OCI-LY7 (cell line): ENCODE measurements at regions not wholly inside any gene's neighbourhood (a gene's known extent, or its start where the extent isn't known, plus 50 kb on each side); places are given as distances from the start of the nearest gene placed in this dataset.

ENCODE experiments used
- BruUV-seq: library from RNA; stranded (reverse); fragments of 400-500 nt; replicated peaks from 2 replicates; lab custom pipeline; 2021; lab: Mats Ljungman, UMichigan
- CTCF ChIA-PET: fragments of 300-600 bp; sonication (Branson Sonifier 250); formaldehyde crosslinking; loops from one replicate; lab custom pipeline; 2022; ENCODE audit warnings: antibody characterized with exemption; ENCODE audit not compliant: unreplicated experiment; lab: Charles Lee
- POLR2A ChIA-PET: fragments of 300-600 bp; sonication (Branson Sonifier 250); formaldehyde crosslinking; loops from one replicate; lab custom pipeline; 2022; ENCODE audit warnings: antibody characterized with exemption; lab: Charles Lee
- DNase-seq: peaks from one replicate; pipeline ENCODE4 v3.0.0-alpha.2; 2015; ENCODE audit warnings: low spot score
- H2AFZ ChIP-seq: fragments of 200-600 bp; sonication (generic), shearing (Covaris generic); 2 replicates; pipeline ENCODE4 v1.6.1; 2014; ENCODE audit warnings: mild to moderate bottlenecking, antibody characterized with exemption, low read length, moderate library complexity
- H3K27ac ChIP-seq: fragments of 200-600 bp; sonication (generic); 2 replicates; pipeline ENCODE4 v1.5.1; 2014; ENCODE audit warnings: mixed run types, low read depth, mild to moderate bottlenecking, moderate library complexity, low read length, inconsistent platforms; ENCODE audit not compliant: poor library complexity, severe bottlenecking
- H3K36me3 ChIP-seq: fragments of 200-600 bp; sonication (generic); 2 replicates; pipeline ENCODE4 v1.6.1; 2014; ENCODE audit warnings: mild to moderate bottlenecking, antibody characterized with exemption, low read length, moderate library complexity, mixed read lengths; ENCODE audit not compliant: insufficient read depth
- H3K4me1 ChIP-seq: fragments of 200-600 bp; sonication (generic); 2 replicates; pipeline ENCODE4 v1.5.1; 2014; ENCODE audit warnings: mild to moderate bottlenecking, low read length; ENCODE audit not compliant: insufficient read depth, poor library complexity, severe bottlenecking
- H3K4me2 ChIP-seq: fragments of 200-600 bp; sonication (generic); 2 replicates; pipeline ENCODE4 v1.6.1; 2014; ENCODE audit warnings: mild to moderate bottlenecking, low read length
- H3K4me3 ChIP-seq: fragments of 200-600 bp; sonication (generic); 2 replicates; pipeline ENCODE4 v1.5.1; 2014; ENCODE audit warnings: mild to moderate bottlenecking, low read depth, low read length; ENCODE audit not compliant: poor library complexity, severe bottlenecking
- H3K79me2 ChIP-seq: fragments of 200-600 bp; sonication (generic); 2 replicates; pipeline ENCODE4 v1.6.1; 2016; ENCODE audit warnings: low read depth, mild to moderate bottlenecking, low read length, moderate library complexity, mixed read lengths; ENCODE audit not compliant: insufficient read depth
- H3K9me2 ChIP-seq: fragments of 200-600 bp; sonication (generic); 2 replicates; pipeline ENCODE4 v1.6.1; 2016; ENCODE audit warnings: mild to moderate bottlenecking, low read length, mixed read lengths; ENCODE audit not compliant: insufficient read depth
- H3K9me3 ChIP-seq: fragments of 200-600 bp; sonication (generic); 2 replicates; pipeline ENCODE4 v1.6.1; 2014; ENCODE audit warnings: mild to moderate bottlenecking, mixed run types, low read length, mixed read lengths
- H4K20me1 ChIP-seq: fragments of 200-600 bp; sonication (generic); 2 replicates; pipeline ENCODE4 v1.6.1; 2014; ENCODE audit warnings: mild to moderate bottlenecking, antibody characterized with exemption, low read length, moderate library complexity, mixed read lengths; ENCODE audit not compliant: insufficient read depth
- EZH2phosphoT487 ChIP-seq: fragments of 200-600 bp; sonication (generic); IDR thresholded peaks from 2 replicates; pipeline ENCODE4 v1.6.1; 2018; ENCODE audit warnings: low read depth, borderline replicate concordance, mild to moderate bottlenecking, mixed run types, antibody characterized with exemption, low read length, moderate library complexity, mixed read lengths
- intact Hi-C: fragments of 100-400 bp; cut with micrococcal nuclease; formaldehyde crosslinking; loops from one replicate; pipeline ENCODE4 v1.10.0; 2022; ENCODE audit not compliant: unreplicated experiment
- TF ChIP-seq, protein P1 (sequence below): fragments of 200-600 bp; sonication (generic); conservative IDR thresholded peaks from 2 replicates; pipeline ENCODE4 v1.5.1; 2014; ENCODE audit warnings: mild to moderate bottlenecking, antibody characterized with exemption, low read length, moderate library complexity, mixed read lengths

DNA sequence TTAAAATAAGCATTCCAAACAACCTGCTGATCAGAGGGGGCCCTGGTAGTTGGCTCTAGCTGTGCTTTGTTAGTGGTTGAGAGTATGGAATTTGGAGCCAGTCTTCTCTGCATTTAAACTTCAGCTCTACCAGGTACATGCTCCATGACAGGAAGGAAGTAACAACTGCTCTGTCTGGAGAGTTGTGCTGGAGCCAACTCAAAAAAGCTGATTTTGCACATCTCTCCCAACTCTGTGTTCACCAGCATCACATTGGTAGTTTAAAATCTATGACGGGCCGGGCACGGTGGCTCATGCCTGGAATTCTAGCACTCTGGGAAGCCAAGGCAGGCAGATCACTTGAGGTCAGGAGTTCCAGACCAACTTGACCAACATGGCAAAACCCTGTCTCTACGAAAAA is 68.8 kb upstream of the BMP2 start:
- H3K27ac ChIP-seq: no peak overlapping the region
- ChIA-PET CTCF (no interaction called here), POLR2A (no interaction called here)
- intact Hi-C loops: no loop called here
- H3K9me3 ChIP-seq: no peaks in the 10 kb centered on the region
- no peaks in the 10 kb centered on the region for H3K36me3 ChIP-seq
- H4K20me1 ChIP-seq: no peaks in the 10 kb centered on the region
- no peaks in the 10 kb centered on the region for H3K9me2 ChIP-seq
- TF ChIP-seq, protein P1, sequence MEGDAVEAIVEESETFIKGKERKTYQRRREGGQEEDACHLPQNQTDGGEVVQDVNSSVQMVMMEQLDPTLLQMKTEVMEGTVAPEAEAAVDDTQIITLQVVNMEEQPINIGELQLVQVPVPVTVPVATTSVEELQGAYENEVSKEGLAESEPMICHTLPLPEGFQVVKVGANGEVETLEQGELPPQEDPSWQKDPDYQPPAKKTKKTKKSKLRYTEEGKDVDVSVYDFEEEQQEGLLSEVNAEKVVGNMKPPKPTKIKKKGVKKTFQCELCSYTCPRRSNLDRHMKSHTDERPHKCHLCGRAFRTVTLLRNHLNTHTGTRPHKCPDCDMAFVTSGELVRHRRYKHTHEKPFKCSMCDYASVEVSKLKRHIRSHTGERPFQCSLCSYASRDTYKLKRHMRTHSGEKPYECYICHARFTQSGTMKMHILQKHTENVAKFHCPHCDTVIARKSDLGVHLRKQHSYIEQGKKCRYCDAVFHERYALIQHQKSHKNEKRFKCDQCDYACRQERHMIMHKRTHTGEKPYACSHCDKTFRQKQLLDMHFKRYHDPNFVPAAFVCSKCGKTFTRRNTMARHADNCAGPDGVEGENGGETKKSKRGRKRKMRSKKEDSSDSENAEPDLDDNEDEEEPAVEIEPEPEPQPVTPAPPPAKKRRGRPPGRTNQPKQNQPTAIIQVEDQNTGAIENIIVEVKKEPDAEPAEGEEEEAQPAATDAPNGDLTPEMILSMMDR: no peak
- no peak for TF ChIP-seq EZH2phosphoT487
- no peak overlapping the region for H3K4me3 ChIP-seq
- H3K4me1 ChIP-seq: no peaks in the 10 kb centered on the region
- H3K79me2 ChIP-seq: no peaks in the 10 kb centered on the region
- no peak overlapping the region for H3K4me2 ChIP-seq
- no peak for DNase-seq
- H2AFZ ChIP-seq: no peak overlapping the region
- BruUV-seq: no TSS peak

DNA sequence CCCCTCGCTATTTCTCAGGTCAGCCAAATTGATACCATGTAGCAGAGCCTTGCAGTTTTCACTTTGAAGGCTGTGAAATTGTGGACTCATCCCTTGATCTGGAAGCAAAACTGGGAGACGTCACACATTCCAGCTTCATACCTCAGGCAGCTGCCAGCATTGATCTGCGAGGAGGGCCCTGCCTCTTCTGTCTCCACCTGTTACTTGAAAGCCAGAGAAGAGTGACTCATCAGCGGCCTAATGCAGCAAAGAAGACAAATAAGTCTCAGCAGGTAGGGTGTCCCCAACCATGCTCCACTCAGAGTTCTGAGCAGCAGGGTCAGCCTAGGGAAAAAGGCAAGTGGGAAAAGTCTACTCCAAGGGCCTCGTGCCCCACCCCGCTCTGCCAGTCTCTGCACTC is 69.4 kb upstream of the BMP2 start:
- Histone ChIP-seq H3K9me3 (no peaks in the 10 kb centered on the region), H3K27ac (no peak overlapping the region), H3K4me2 (no peak overlapping the region), H3K4me1 (no peaks in the 10 kb centered on the region), H2AFZ (no peak overlapping the region), H3K36me3 (no peaks in the 10 kb centered on the region), H3K79me2 (no peaks in the 10 kb centered on the region), H4K20me1 (no peaks in the 10 kb centered on the region), H3K4me3 (no peak overlapping the region), H3K9me2 (no peaks in the 10 kb centered on the region)
- DNase-seq: no peak
- CTCF ChIA-PET: no interaction called here
- TF ChIP-seq, protein P1: no peak
- no peak for TF ChIP-seq EZH2phosphoT487
- POLR2A ChIA-PET: no interaction called here
- BruUV-seq: no TSS peak
- intact Hi-C loops: no loop called here

DNA sequence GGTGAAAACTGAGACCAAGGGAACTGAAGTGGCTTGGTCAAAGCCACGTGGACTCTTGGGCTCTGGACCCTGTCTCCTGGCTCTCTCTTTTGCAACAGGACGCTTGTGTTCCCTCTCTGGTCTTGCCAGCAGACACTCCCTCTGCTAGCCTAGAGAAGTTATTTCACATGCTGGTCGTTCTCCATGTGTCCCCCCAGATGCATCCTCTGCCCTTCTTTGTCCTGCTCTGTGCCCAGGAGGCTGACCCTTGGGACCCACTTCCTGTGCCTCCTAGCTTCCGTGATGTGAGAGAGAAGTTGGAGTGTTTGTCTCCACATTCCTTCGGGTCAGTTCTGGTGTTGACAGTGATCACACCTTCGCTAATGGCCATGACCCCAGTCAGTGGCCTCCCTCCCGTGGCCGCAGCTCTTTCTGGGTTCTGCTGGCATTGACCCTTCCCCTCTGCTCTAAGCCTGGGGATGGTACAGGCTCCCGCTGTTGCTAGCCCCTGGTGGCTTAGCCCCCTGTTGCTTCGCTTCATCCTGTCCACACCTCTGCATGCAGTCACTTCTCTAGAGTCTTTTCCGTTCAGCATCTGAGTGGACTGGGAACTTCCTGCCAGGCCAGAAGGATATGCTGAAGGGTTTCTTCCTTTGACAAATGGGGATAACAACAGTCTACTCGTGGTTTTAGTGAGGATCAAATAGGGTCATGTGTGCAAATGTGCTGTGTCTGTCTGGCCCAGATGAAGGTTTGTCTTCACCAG is 70.1 kb upstream of the BMP2 start:
- H2AFZ ChIP-seq: no peak overlapping the region
- ChIA-PET POLR2A (no interaction called here), CTCF (no interaction called here)
- H3K9me3 ChIP-seq: no peaks in the 10 kb centered on the region
- no peaks in the 10 kb centered on the region for H3K4me1 ChIP-seq
- TF ChIP-seq, protein P1: no peak
- no peak for TF ChIP-seq EZH2phosphoT487
- H3K4me3 ChIP-seq: no peak overlapping the region
- no TSS peak for BruUV-seq
- no peak overlapping the region for H3K4me2 ChIP-seq
- H3K36me3 ChIP-seq: no peaks in the 10 kb centered on the region
- DNase-seq: no peak
- no peaks in the 10 kb centered on the region for H3K79me2 ChIP-seq
- no peaks in the 10 kb centered on the region for H3K9me2 ChIP-seq
- H4K20me1 ChIP-seq: no peaks in the 10 kb centered on the region
- H3K27ac ChIP-seq: no peak overlapping the region
- intact Hi-C loops: no loop called here
